GM23338 (cell line): ENCODE measurements at regions not wholly inside any gene's neighbourhood (a gene's known extent, or its start where the extent isn't known, plus 50 kb on each side); places are given as distances from the start of the nearest gene placed in this dataset.

Experiments
- ATAC-seq: fragments of 200-7000 bp; cut with Tn5 transposase; 3 replicates; pipeline ENCODE4 v1.9.1; 2020
- DNase-seq: peaks from one replicate; pipeline ENCODE4 v3.0.0-alpha.2; 2015; ENCODE audit warnings: low spot score
- H2AFZ ChIP-seq: fragments of 200-600 bp; sonication (generic); 2 replicates; pipeline ENCODE4 v1.8.0; 2016; ENCODE audit warnings: antibody characterized with exemption, mild to moderate bottlenecking, moderate library complexity
- H3F3A ChIP-seq: fragments of 200-600 bp; sonication (generic); replicated peaks from 2 replicates; pipeline ENCODE4 v1.8.0; 2017; ENCODE audit warnings: antibody characterized with exemption, mixed run types, low read depth
- H3K27ac ChIP-seq: fragments of 200-600 bp; sonication (generic); 2 replicates; pipeline ENCODE4 v1.6.1; 2016; ENCODE audit warnings: low read depth
- H3K27me3 ChIP-seq: fragments of 200-600 bp; sonication (generic); 2 replicates; pipeline ENCODE4 v1.8.0; 2016; ENCODE audit warnings: mild to moderate bottlenecking, mixed run types, moderate library complexity; ENCODE audit not compliant: insufficient read depth
- H3K36me3 ChIP-seq: fragments of 200-600 bp; sonication (generic); 2 replicates; pipeline ENCODE4 v1.8.0; 2016; ENCODE audit warnings: mild to moderate bottlenecking; ENCODE audit not compliant: insufficient read depth
- H3K4me1 ChIP-seq: fragments of 200-600 bp; sonication (generic); 2 replicates; pipeline ENCODE4 v1.8.0; 2016; ENCODE audit warnings: mild to moderate bottlenecking, moderate library complexity; ENCODE audit not compliant: insufficient read depth
- H3K4me2 ChIP-seq: fragments of 200-600 bp; sonication (generic); 2 replicates; pipeline ENCODE4 v1.7.1; 2017; ENCODE audit warnings: mixed run types
- H3K4me3 ChIP-seq: fragments of 200-600 bp; sonication (generic); 2 replicates; pipeline ENCODE4 v1.6.1; 2016; ENCODE audit warnings: mixed run types
- H3K79me2 ChIP-seq: fragments of 200-600 bp; sonication (generic); replicated peaks from 2 replicates; pipeline ENCODE4 v1.8.0; 2017; ENCODE audit warnings: mild to moderate bottlenecking; ENCODE audit not compliant: insufficient read depth
- H3K9me2 ChIP-seq: fragments of 200-600 bp; sonication (generic); 2 replicates; pipeline ENCODE4 v1.8.0; 2017; ENCODE audit not compliant: insufficient read depth
- H4K20me1 ChIP-seq: fragments of 200-600 bp; sonication (generic); replicated peaks from 2 replicates; pipeline ENCODE4 v1.8.0; 2017; ENCODE audit warnings: mild to moderate bottlenecking; ENCODE audit not compliant: insufficient read depth
- H3K27ac Mint-ChIP-seq: 2 replicates; pipeline ENCODE4 v1.8.0; 2020; ENCODE audit warnings: inconsistent platforms, mild to moderate bottlenecking, moderate library complexity, mixed read lengths
- H3K27me3 Mint-ChIP-seq: 3 replicates; pipeline ENCODE4 v1.8.0; 2022; ENCODE audit warnings: low read depth, mild to moderate bottlenecking, moderate library complexity, mixed read lengths, inconsistent platforms; ENCODE audit not compliant: insufficient read depth, poor library complexity
- H3K36me3 Mint-ChIP-seq: 3 replicates; pipeline ENCODE4 v1.8.0; 2021; ENCODE audit warnings: low read depth, mild to moderate bottlenecking, inconsistent platforms, moderate library complexity, mixed read lengths
- H3K4me1 Mint-ChIP-seq: 3 replicates; pipeline ENCODE4 v1.8.0; 2020; ENCODE audit warnings: mild to moderate bottlenecking, inconsistent platforms, mixed read lengths
- H3K4me3 Mint-ChIP-seq: 3 replicates; pipeline ENCODE4 v1.8.0; 2021; ENCODE audit warnings: moderate library complexity, mild to moderate bottlenecking, inconsistent platforms, mixed read lengths
- H3K9me3 Mint-ChIP-seq: 3 replicates; pipeline ENCODE4 v1.8.0; 2020; ENCODE audit warnings: moderate library complexity, mild to moderate bottlenecking, inconsistent platforms, mixed read lengths
- CTCF ChIP-seq, 2 experiments: fragments of 200-600 bp in 1 of 2; sonication (generic) in 1 of 2; conservative IDR thresholded peaks; 2 replicates each; pipeline versions ENCODE4 v1.5.1 to v1.6.1; 2016 to 2017; ENCODE audit warnings: antibody characterized with exemption in 2 of 2, low read depth in 2 of 2, mild to moderate bottlenecking in 2 of 2, moderate library complexity in 1 of 2
- ETS1 ChIP-seq: IDR thresholded peaks from 2 replicates; pipeline ENCODE4 v1.6.1; 2016; ENCODE audit warnings: antibody characterized with exemption
- EZH2 ChIP-seq: fragments of 200-600 bp; sonication (generic); IDR thresholded peaks from one replicate; pipeline ENCODE4 v1.8.0; 2017; ENCODE audit warnings: antibody characterized with exemption, mild to moderate bottlenecking, low read depth; ENCODE audit not compliant: unreplicated experiment
- EZH2phosphoT487 ChIP-seq: fragments of 200-600 bp; sonication (generic); IDR thresholded peaks from one replicate; pipeline ENCODE4 v1.8.1; 2018; ENCODE audit warnings: antibody characterized with exemption; ENCODE audit not compliant: unreplicated experiment
- JUNB ChIP-seq: IDR thresholded peaks from one replicate; pipeline ENCODE4 v1.6.1; 2016; ENCODE audit warnings: antibody characterized with exemption; ENCODE audit not compliant: unreplicated experiment
- NANOG ChIP-seq: IDR thresholded peaks from 2 replicates; pipeline ENCODE4 v1.6.1; 2016; ENCODE audit warnings: antibody characterized with exemption, borderline replicate concordance
- POLR2AphosphoS5 ChIP-seq: IDR thresholded peaks from 2 replicates; pipeline ENCODE4 v1.6.1; 2016; ENCODE audit warnings: antibody characterized with exemption, low read depth
- REST ChIP-seq: IDR thresholded peaks from one replicate; pipeline ENCODE4 v1.6.1; 2018; ENCODE audit warnings: antibody characterized with exemption; ENCODE audit not compliant: unreplicated experiment
- ZNF462 ChIP-seq: fragments of 250-450 bp; sonication (Bioruptor Pico); IDR thresholded peaks from 2 replicates; pipeline ENCODE4 v1.5.0; 2020; ENCODE audit warnings: mild to moderate bottlenecking, moderate library complexity

- Mint-ChIP-seq H3K27ac (no peak overlapping the region), H3K9me3 (peaks cover 30% of the 10 kb centered on the region)
- no peak for ATAC-seq
These were observed 249.5 kb upstream of the SPHKAP start for GRCh38 chr2:228430986-228431385.

More at GRCh38 chr2:228430986-228431385, 249.5 kb upstream of the SPHKAP start:
- Histone ChIP-seq H2AFZ (no peak overlapping the region), H3K79me2 (no peaks in the 10 kb centered on the region), H3K4me3 (no peak overlapping the region), H3K4me1 (0 out of 2 replicates have a peak, but pooled peaks cover 5% of the 10 kb centered on the region), H3K9me2 (0 out of 2 replicates have a peak, but pooled peaks cover 3% of the 10 kb centered on the region), H3K27ac (no peak overlapping the region), H4K20me1 (no peaks in the 10 kb centered on the region), H3K27me3 (no peaks in the 10 kb centered on the region), H3K36me3 (no peaks in the 10 kb centered on the region), H3F3A (no peaks in the 10 kb centered on the region), H3K4me2 (no peak overlapping the region)
- no peaks in the 10 kb centered on the region for H3K4me1 Mint-ChIP-seq
- peaks cover 28% of the 10 kb centered on the region for H3K36me3 Mint-ChIP-seq
- DNase-seq, result no peak
- TF ChIP-seq CTCF (conservative IDR thresholded peaks at IDR 0.05; ENCODE audit: low read depth in 2 of 2) (no peak), JUNB (no peak), ETS1 (no peak), POLR2AphosphoS5 (no peak), ZNF462 (CRISPR knock-in tag) (no peak), EZH2 (no peak), NANOG (no peak), REST (no peak), EZH2phosphoT487 (no peak)
- H3K27me3 Mint-ChIP-seq, result no peaks in the 10 kb centered on the region
- H3K4me3 Mint-ChIP-seq, result no peak overlapping the region
